IMR-90 (cell line): ENCODE measurements at regions not wholly inside any gene's neighbourhood (a gene's known extent, or its start where the extent isn't known, plus 50 kb on each side); places are given as distances from the start of the nearest gene placed in this dataset.

Experiments used
- BHLHE40 ChIP-seq: fragments of 150-350 bp; IDR thresholded peaks from 2 replicates; pipeline ENCODE4 v1.6.1; 2016; ENCODE audit warnings: mild to moderate bottlenecking, low read depth, low read length
- CEBPB ChIP-seq: IDR thresholded peaks from 2 replicates; pipeline ENCODE4 v1.6.1; 2012; ENCODE audit warnings: low read depth, low read length, improper control_type of control experiment
- CHD1 ChIP-seq: IDR thresholded peaks from 2 replicates; pipeline ENCODE4 v1.6.1; 2012; ENCODE audit warnings: low read depth, low read length, improper control_type of control experiment
- MAFK ChIP-seq: IDR thresholded peaks from 2 replicates; pipeline ENCODE4 v1.6.1; 2012; ENCODE audit warnings: low read depth, low read length, improper control_type of control experiment
- MAZ ChIP-seq: IDR thresholded peaks from 2 replicates; pipeline ENCODE4 v1.6.1; 2012; ENCODE audit warnings: low read depth, mild to moderate bottlenecking, low read length, improper control_type of control experiment, moderate library complexity, borderline replicate concordance
- POLR2A ChIP-seq: IDR thresholded peaks from 2 replicates; pipeline ENCODE4 v1.6.1; 2012; ENCODE audit warnings: mild to moderate bottlenecking, low read depth, low read length
- RAD21 ChIP-seq: IDR thresholded peaks from 2 replicates; pipeline ENCODE4 v1.6.1; 2012; ENCODE audit warnings: low read length, improper control_type of control experiment
- RCOR1 ChIP-seq: IDR thresholded peaks from 2 replicates; pipeline ENCODE4 v1.6.1; 2012; ENCODE audit warnings: mild to moderate bottlenecking, low read length, improper control_type of control experiment; ENCODE audit not compliant: insufficient replicate concordance
- RFX5 ChIP-seq: IDR thresholded peaks from 2 replicates; pipeline ENCODE4 v1.8.0; 2012; ENCODE audit warnings: low read depth, mild to moderate bottlenecking, low read length, moderate library complexity
- SMC3 ChIP-seq: fragments of 150-350 bp; IDR thresholded peaks from 2 replicates; pipeline ENCODE4 v1.6.1; 2016; ENCODE audit warnings: low read depth, mild to moderate bottlenecking, antibody characterized with exemption, low read length, moderate library complexity
- TF ChIP-seq, protein P1 (sequence below): conservative IDR thresholded peaks from 2 replicates; pipeline ENCODE4 v1.5.1; 2012; ENCODE audit warnings: mild to moderate bottlenecking, low read depth, low read length, improper control_type of control experiment
- TF ChIP-seq, protein P2 (sequence below): fragments of 150-350 bp; IDR thresholded peaks from 2 replicates; pipeline ENCODE4 v1.6.1; 2017; ENCODE audit warnings: mild to moderate bottlenecking, antibody characterized with exemption, low read length, low read depth
- TF ChIP-seq, protein P3 (sequence below): fragments of 150-350 bp; IDR thresholded peaks from 2 replicates; pipeline ENCODE4 v1.6.1; 2016; ENCODE audit warnings: low read depth, mild to moderate bottlenecking, low read length, moderate library complexity, borderline replicate concordance

DNA sequence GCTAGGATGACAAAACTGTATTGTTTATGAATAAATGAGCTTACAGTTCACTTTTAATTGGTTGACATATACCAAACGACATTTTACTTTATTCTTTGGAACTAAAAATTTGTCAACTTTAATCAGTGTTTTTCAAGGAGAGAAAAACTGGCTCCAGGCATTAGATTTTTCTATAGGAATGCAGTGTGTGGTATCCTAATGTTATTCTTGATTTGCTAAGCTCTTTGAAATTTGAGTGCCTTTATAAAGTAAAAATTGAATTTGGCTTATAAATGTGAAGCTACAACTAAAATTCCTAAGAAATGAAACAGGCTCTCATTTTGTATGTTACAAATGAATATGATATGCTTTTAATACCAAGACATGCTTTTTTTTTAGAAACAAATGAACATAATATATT is 442.2 kb upstream of the TRAM1L1 start:
- no peak for TF ChIP-seq CEBPB
- TF ChIP-seq, protein P1, sequence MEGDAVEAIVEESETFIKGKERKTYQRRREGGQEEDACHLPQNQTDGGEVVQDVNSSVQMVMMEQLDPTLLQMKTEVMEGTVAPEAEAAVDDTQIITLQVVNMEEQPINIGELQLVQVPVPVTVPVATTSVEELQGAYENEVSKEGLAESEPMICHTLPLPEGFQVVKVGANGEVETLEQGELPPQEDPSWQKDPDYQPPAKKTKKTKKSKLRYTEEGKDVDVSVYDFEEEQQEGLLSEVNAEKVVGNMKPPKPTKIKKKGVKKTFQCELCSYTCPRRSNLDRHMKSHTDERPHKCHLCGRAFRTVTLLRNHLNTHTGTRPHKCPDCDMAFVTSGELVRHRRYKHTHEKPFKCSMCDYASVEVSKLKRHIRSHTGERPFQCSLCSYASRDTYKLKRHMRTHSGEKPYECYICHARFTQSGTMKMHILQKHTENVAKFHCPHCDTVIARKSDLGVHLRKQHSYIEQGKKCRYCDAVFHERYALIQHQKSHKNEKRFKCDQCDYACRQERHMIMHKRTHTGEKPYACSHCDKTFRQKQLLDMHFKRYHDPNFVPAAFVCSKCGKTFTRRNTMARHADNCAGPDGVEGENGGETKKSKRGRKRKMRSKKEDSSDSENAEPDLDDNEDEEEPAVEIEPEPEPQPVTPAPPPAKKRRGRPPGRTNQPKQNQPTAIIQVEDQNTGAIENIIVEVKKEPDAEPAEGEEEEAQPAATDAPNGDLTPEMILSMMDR = no peak
- TF ChIP-seq POLR2A = no peak
- TF ChIP-seq SMC3 = no peak
- TF ChIP-seq CHD1 = no peak
- no peak for TF ChIP-seq MAZ
- TF ChIP-seq MAFK = no peak
- TF ChIP-seq BHLHE40 = no peak
- TF ChIP-seq, protein P2, sequence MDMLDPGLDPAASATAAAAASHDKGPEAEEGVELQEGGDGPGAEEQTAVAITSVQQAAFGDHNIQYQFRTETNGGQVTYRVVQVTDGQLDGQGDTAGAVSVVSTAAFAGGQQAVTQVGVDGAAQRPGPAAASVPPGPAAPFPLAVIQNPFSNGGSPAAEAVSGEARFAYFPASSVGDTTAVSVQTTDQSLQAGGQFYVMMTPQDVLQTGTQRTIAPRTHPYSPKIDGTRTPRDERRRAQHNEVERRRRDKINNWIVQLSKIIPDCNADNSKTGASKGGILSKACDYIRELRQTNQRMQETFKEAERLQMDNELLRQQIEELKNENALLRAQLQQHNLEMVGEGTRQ = no peak
- TF ChIP-seq, protein P3, sequence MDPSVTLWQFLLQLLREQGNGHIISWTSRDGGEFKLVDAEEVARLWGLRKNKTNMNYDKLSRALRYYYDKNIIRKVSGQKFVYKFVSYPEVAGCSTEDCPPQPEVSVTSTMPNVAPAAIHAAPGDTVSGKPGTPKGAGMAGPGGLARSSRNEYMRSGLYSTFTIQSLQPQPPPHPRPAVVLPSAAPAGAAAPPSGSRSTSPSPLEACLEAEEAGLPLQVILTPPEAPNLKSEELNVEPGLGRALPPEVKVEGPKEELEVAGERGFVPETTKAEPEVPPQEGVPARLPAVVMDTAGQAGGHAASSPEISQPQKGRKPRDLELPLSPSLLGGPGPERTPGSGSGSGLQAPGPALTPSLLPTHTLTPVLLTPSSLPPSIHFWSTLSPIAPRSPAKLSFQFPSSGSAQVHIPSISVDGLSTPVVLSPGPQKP = no peak
- TF ChIP-seq RCOR1 = no peak
- TF ChIP-seq RFX5 = no peak
- no peak for TF ChIP-seq RAD21
